ENCODE measurements at regions not wholly inside any gene's neighbourhood (a gene's known extent, or its start where the extent isn't known, plus 50 kb on each side); places are given as distances from the start of the nearest gene placed in this dataset.

DNA sequence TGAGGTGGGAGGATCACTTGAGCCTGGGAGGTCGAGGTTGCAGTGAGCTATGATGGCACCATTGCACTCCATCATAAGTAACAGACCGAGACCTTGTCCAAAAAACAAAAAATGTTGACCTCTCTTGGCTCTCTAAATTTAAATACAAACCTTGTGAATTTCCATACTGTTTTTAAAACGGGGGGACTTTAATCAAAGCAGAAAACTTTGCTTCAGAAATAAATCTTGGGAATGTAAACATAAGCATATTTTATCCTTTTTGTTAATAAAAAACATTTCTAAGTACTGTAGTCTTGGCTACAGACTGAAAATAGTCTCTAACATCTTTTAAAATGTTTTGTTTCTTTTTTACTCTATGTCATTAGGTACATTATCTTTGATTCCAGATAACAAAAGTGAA is 130.7 kb upstream of the RASSF8 start:
- no peak for DNase-seq (ENCODE audit: low spot score)

DNA sequence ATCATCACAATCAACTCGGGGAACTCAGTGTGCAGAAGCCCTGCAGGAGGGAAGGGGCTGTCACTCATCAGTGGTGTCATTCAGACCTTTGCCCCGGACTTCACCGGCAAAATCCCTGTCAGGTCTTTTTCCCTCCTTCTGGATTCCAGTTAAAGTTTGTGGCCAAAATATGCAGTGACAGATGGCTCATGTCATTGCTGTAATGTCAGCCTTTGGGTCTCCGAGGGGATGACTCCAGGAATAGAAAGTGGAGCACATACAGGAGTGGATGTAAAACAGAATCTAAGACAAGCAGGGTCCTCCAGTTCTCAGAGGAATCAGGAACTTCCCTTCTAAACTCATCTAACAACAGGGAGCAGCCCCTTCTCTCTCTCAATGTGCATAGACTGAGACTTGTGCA is 130.3 kb upstream of the RASSF8 start:
- DNase-seq (ENCODE audit: low spot score), result no peak

DNA sequence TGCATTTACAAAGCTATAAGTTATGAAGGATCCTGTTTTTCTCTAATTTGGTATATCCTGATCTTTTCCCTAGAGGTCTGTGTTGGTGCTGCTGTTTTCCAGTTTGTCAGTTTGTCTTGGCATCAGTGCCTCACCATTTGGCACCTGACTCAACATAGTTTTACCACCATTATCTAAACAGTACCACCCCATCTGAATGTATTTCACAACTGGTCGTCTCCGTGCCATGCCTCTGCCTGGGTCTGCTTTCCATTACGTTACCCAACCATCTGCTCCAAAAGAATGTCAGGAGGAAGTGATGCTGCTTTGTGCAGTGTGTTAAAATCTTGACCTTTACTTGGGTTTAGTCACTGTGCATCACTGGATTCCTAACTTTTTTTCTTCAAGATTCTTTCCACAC is 129.3 kb upstream of the RASSF8 start:
- no peak for DNase-seq (ENCODE audit: low spot score)

DNA sequence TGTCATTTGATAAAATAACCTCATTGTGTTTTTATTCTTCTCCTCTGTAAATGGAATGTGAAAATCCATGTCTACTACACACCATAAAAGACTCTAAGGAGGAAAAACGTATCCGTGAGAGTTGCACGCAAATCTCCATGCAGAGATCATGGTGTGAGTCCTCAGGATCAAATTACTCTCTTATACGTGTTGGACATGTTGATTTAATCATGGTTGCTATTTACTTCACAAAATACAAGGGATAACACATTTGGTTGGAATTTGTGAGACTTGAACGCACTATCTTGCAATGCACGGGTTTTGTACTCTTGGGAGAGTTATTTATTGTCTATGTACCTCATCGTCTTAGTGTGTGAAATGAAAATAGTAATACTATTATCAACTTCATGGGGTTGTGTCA is 128.0 kb upstream of the RASSF8 start:
- no peak for DNase-seq (ENCODE audit: low spot score)

DNA sequence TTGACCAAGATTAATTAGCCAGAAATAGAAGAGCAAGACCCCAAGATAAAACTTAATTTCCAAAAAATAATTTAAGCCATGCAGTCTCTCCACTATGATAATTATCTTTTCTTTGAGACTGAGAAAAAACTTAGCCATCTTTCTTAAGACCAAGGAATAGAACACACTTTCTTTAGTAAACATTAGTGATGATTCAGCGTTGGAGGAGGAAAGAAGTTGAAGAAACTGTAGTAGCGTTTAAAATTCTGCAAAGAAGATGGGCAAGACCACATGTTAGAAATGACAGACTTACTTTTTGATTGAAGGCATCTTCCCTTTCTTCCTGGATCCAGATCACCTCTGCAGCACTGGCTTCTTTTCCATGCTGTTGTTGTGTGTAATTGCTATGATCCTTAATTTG is 124.8 kb upstream of the RASSF8 start:
- no peak for DNase-seq (ENCODE audit: low spot score)

DNA sequence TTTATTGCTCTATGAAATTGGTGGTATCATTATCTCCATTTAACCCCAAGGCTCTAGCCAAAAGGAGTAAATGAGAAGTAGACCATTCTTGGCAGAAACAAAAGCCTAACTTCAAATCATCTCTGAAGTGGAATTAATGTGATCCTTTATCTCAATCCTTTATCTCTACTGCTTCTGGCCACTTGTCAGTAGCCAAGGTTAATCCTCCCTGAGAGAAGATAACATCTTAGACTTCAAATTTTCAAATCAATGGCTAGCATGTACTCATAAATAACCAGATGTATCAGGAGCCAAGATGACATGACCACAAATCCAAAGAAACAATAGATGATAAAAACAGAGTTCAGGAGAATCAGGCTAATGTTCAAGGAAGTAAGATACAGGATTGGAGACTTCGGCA is 123.1 kb upstream of the RASSF8 start:
- no peak for DNase-seq (ENCODE audit: low spot score)

DNA sequence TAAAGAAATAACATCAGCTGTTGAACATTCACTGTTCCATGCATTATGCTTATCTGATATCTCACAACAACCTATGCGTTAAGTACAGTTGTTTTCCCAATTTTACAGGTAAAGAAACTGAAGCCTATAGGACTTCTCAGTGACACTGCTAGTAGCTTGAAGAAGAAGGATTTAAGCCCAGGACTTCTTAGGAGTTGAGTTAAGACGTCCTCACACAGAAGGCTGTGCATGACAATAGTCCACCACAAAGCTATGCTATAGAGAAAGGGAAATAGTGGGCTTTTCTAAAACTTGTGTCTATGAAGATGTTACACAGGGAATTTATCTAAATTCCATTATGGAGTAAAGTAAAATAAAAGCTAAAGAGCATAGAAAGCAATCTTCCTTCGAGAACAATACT is 120.5 kb upstream of the RASSF8 start:
- DNase-seq (ENCODE audit: low spot score), result no peak

DNA sequence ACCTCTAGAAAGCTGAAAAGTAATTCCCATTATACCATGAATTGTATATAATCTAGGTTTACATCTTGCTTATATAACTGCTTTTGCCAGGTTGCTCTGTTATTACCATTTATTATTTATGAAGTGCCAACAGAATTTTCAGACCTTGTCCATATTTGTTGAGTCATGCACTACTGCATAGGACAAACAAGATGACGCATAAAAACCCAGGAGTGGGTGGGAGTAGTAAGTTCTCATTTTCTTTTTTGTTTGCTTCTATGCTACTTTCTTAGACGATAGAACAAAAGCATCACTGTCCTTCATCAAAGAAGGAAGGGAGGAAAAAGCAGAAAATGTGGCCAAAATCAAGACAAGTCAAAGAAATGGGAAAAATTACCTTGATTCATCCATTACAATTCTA is 119.0 kb upstream of the RASSF8 start:
- DNase-seq (ENCODE audit: low spot score), result no peak

DNA sequence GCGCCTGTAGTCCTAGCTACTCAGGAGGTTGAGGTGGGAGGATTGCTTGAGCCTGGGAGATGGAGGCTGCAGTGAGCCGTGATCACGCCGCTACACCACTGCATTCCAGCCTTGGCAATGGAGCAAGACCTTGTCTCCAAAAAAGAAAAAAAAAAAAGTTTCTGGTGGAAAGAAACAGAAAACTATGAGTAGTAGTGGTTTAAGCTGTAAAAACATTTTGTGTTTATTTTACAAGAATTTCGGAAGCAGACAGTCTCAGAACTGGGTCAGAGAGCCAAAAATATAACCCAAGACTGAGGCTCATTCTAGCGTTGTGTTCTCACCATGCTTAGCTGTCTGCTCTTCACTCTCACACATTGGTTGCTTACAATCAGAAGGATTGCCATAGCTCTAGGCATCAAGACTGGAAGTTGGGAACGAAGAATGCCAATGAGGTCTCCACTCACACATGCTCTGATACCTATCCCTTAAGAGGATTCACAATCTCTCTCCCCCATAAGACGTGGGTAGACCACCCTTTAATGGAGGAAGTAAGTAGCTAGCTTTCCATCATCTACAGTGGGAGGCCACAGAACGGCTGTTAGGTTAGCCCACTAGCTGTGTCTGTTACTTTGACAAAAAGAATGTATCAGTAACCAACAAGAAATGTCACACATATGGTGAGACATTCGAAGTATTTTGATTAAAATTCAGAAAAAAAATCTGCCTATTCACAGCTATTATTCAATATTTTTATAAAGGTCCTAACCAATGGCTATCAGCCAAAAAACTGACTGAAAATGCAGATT is 117.6 kb upstream of the RASSF8 start:
- DNase-seq (ENCODE audit: low spot score), result no peak

DNA sequence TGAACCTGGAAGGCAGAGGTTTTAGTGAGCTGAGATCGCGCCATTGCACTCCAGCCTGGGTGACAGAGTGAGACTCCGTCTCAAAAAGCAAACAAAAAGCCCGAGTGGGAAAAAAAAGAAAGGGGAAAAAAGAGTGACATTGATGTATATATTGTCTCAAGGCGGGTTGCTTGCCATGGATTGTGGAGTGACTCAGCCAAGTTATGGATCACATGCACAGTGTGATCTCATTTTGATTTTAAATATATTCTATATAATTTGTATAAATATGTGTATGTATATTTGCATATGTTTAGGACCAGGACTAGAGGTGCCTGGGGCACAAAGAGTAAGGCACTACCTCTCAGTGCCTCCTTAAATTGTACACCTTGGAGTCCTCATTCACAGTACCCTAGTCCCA is 116.2 kb upstream of the RASSF8 start:
- no peak for DNase-seq (ENCODE audit: low spot score)

DNA sequence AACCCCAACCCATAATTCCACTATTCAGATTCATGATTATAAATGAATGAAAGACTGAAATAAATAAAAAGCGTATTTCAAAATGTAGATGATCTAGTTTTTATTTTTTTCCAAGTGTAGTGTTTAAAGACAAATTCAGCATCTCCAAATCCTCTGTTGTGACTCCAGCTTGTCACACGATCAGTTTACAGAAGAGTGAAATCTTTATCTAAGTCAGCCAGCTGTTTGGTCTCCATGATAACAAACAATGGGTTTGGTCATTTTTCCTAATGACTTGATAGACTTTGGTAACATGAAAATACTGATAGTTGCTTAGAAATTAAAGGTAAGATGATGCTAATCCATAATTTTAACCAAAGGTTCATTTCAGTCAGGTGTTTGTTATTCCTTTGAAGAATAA is 114.5 kb upstream of the RASSF8 start:
- no peak for DNase-seq (ENCODE audit: low spot score)

DNA sequence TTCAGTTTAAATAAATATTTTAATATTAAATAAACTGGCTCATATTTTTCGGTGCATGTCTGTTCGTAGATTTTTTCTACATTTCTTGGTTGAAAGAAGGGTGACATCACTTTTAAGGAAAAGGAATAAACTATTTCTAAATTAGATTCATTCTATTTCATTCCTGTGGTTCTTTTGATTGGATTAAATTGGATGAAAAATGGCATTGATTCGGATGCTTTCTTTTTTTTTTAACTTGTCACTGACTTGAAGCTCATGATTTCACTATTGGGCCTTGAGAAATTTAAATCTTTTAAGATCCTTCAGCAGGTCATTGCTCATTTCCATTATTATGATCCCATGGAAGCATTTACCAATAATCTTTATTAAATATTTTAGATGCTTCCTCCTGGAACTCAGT is 113.1 kb upstream of the RASSF8 start:
- no peak for DNase-seq (ENCODE audit: low spot score)

DNA sequence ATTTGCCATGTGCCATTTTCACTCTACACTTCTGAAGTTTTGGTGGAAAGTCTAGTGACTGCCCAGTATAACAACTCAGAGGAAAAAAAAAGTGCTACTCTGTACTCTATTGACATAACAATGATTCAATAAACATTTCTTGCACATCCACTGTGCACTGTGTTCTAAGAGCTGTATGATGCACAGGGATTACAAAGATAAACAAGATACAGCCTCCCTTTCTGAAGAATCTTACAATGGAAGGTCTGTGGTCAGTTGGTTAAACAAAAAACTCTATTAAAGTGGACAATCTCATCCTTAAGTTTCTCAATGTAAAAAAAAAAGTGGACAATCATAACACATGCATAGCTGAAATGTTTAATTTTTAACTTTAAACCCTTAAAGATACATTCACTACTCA is 105.7 kb upstream of the RASSF8 start:
- DNase-seq (ENCODE audit: low spot score), result no peak

DNA sequence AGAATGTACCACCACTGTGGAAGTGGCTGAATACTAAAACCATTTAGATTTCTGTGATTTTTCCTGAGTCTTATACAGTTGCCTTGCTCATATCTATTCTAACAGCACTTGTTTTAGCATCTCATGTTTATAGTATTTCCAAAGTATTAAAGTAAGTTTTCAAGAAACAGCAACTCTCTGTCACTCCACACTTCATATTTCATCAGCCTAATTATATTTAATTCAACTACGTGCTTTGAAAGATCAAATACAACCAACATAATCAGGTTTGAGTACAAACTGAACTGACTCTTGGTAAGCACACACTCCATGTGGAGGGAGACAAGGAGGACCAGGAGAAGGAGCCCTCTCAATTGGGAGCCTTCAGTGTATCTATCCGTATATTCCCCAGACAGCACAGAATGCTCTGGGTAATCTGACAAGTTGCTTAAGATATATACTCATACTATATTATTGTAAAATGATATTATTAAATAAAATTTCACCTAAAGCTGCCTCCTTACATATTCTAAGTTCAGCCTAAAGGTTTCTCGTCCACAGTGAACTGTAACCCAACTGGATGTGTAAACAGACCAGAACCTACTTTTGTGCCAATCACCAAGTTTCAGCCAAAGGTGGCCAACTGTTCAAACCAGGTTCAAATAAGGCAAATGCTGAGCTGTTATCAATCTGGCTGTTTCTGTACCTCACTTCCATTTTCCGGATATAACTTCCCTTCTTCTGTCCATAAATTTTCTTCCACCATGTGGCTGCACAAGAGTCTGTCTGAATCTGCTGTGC is 105.0 kb upstream of the RASSF8 start:
- DNase-seq (ENCODE audit: low spot score), result no peak

DNA sequence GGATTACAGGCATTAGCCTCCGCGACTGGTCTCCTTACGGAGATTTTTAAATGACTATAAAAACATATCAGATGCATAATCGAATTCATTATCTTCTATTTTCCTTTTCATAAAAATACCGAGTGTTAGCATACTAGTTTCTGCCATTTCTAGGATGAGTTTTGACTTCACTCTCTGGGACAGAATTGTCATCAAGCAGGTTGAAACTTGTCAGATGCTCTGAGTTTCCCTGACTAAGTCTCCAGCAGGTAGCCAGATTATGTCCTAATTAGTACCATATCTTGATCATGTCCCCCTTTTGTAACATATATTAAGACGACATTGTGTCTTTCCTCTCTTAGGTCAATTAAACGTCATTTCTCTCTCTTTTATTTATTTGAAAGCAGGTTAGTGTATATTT is 103.5 kb upstream of the RASSF8 start:
- no peak for DNase-seq (ENCODE audit: low spot score)

DNA sequence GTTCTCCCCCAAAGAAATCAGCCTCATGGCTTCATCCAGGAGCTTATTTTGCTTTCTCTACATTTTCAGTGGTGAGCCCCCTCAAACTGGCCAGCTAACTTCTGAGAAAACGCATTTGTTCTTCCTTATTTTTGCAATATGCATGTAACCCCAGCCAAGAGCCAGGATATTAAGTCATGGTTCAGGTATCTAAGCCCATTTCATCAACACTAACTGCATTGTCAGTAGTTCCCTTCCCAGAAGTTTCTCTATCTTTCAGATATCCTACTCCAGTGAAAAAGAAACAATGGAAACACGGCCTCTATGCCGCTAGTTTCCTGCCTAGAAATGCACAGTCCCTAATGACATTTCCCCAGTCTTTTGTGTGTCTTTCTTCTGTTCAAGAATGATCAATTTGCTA is 102.8 kb upstream of the RASSF8 start:
- DNase-seq (ENCODE audit: low spot score), result no peak

DNA sequence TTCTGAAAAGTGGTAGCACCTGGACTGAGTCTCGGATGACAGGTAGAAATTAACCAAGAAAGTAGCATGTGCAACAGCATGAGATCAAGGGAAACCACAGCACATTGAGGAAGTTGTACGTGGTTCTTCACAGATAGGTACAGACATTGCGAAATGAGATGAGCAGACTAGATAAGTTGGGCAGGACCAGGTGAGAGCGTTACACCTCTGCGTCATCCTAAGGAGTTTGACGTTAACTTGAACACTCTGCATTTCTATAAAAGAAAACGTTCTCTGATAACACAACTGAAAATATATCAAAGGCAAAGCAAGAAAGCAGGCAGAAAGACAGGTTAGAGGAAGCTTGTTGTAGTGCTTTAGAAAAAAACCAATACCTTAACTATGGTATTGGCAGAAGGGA is 98.5 kb upstream of the RASSF8 start:
- DNase-seq (ENCODE audit: low spot score), result no peak

DNA sequence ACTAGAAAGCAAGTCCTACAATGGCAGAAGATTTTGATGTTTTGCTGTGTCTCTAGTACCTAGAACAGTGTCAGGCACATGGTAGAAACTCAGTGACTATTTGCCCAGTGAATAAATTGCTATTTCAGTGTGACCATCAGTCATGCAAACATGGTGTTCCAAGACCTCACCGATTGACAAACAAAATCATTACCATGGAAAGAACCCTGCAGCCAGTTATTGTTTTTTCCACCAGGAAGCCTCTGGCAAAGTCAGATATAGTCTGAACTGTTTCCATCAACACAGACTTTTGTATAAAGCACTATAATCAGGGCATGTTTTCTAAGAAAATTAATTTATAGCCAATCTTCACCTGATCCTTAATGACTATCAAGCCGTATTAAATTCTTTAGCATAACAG is 97.3 kb upstream of the RASSF8 start:
- no peak for DNase-seq (ENCODE audit: low spot score)

DNA sequence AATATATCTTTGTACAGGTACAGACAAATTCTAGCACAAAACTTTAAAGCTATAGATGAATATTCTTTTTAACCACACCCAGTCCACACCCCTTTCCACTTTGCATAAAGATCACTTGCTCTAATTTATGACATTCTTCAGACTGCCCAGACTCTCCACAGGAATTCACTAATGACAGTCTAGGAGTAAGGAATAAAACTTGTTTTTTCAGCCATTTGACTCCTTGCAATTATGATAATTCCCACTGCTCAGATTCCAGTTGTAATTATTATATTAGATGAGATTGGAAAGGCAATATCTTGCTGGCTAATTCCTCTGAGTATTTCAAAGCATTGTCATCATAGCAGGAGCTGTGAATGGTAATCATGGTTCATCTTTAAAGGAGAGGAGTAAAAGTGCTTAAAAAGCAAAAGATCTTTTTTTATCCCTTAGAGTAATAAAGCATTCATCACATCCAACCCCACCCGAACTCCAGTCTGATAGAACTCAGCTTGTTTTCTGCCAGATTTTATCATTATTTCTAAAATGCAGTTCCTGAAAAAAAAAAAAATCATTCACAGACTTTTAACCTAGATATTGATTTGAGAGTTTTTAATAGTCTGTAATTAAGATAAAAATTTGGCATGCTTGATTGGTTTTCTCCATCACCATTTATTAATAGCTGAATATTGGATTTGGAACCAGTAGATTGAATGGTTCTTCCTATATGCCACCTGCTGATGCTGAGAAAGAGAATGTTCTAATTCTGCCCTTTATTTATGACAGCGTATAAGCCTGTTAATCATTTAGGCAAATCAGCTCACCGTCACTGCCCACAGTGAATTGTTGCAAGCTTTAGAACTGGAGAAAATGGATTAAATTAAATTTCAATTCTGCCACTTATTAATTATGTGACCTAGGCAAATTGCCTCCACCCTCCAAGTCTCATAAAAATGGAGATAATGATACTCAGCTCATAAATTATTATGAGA is 93.9 kb upstream of the RASSF8 start:
- no peak for DNase-seq (ENCODE audit: low spot score)

DNA sequence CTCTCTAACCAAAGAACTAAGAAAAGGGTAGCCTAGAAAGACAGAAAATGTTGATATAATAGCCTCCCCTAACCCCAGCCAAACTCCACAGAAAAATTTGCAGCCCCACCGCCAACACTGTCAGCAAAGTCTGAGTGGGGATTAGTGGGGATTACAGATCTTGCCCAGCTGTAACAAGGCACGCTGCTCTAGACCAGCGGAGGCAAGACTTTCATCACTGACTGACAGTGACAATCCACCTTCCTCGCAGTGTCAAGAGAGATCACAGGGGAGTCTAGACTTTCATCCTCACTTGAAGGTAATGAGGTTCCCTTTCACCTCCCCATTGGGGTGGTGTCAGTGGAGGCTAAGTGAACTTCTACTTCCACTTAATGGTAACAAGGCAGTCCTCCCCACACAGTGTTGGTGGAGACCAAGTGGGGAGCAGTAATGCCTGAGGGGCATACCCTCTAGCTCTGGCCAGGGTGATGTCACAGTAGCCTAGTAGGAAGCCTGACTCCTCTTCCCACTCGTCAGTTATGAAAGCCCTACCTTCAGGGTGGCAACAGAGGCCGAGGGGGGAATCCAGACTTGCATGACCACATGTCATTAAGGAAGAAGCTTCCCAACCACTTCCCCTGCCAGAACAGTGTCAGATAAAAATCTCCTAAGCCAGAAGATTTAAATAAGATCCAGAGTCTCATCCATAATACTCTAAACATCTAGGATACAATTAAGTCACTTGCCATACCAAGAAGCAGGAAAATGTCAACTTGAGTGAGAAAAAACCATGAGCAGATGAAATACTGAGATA is 91.7 kb upstream of the RASSF8 start:
- no peak for DNase-seq (ENCODE audit: low spot score)

DNA sequence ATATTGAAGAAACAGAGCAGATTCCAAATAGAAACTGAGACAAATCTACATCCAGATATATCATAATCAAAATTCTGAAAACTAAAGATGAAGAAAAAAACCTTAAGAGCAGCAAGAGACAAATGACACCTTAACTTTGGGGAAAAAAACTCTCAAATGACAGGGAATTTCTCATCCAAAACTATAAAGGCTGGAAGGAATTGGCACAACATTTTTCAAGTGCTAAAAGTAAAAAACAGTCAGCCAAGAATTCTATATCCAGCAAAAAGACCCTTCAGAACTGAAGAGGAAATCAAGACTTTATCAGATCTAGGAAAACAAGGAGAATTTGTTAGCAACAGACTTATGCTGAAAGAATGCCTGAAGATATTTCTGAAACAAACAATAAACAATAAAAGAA is 90.3 kb upstream of the RASSF8 start:
- no peak for DNase-seq (ENCODE audit: low spot score)

DNA sequence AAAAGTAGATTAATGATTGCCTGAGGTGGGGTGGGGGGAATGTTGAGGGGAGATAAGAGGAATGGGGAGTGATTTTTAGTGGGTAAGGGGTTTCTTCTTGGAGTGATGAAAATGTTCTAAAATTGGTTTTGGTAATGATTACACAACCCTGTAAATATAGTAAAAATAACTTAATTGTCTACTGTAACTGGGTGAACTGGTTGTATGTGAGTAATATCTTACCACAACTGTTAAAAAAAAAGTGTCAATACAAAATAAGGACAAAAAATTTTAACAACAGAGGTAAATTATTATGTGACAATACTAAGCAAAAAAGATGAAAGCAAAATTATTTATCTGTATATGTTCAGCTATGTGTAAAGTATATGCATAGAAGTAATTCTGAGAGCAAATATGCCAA is 86.3 kb upstream of the RASSF8 start:
- DNase-seq (ENCODE audit: low spot score), result no peak

Data from pons (tissue), 1 donor.